ENCODE measurements at regions not wholly inside any gene's neighbourhood (a gene's known extent, or its start where the extent isn't known, plus 50 kb on each side); places are given as distances from the start of the nearest gene placed in this dataset.
"Not testable (repeated sequence)": the region's sequence is repeated elsewhere in the genome, so short reads cannot be mapped to it uniquely, and the experiment has no call there.

GRCh38 chrY:12303464-12303863 lies 397.6 kb upstream of the USP9Y start:
- Mint-ChIP-seq H3K4me3 (peak overlapping the region; percentile 70), H3K27me3 (no peaks in the 10 kb centered on the region), H3K4me1 (peaks cover 14% of the 10 kb centered on the region), H3K9me3 (no peaks in the 10 kb centered on the region), H3K27ac (ENCODE audit: low read depth) (peak overlapping the region; percentile 82), H3K36me3 (ENCODE audit: insufficient read depth) (no peaks in the 10 kb centered on the region)
- ATAC-seq (replicated peaks; ENCODE audit: extremely low read depth, poor library complexity, severe bottlenecking) (peak; percentile 78), DNase-seq (ENCODE audit: low spot score in 2 of 2) (no peak)

GRCh38 chrY:12305456-12305855 lies 395.6 kb upstream of the USP9Y start:
- H3K36me3 Mint-ChIP-seq (ENCODE audit: insufficient read depth): peaks cover 2% of the 10 kb centered on the region
- H3K27ac Mint-ChIP-seq (ENCODE audit: low read depth): no peak overlapping the region
- peaks cover 19% of the 10 kb centered on the region for H3K4me1 Mint-ChIP-seq
- no peak for DNase-seq (ENCODE audit: low spot score in 2 of 2)
- no peak overlapping the region for H3K4me3 Mint-ChIP-seq
- H3K9me3 Mint-ChIP-seq: no peaks in the 10 kb centered on the region
- H3K27me3 Mint-ChIP-seq: peaks cover 16% of the 10 kb centered on the region
- no peak for ATAC-seq (replicated peaks; ENCODE audit: extremely low read depth, poor library complexity, severe bottlenecking)

- peaks cover 2% of the 10 kb centered on the region for H3K36me3 Mint-ChIP-seq (ENCODE audit: insufficient read depth)
- no peak overlapping the region for H3K27ac Mint-ChIP-seq (ENCODE audit: low read depth)
- peaks cover 44% of the 10 kb centered on the region for H3K27me3 Mint-ChIP-seq
- DNase-seq (ENCODE audit: low spot score in 2 of 2) (peak in 1 of 2 donors; percentile 25), ATAC-seq (replicated peaks; ENCODE audit: extremely low read depth, poor library complexity, severe bottlenecking) (no peak)
- H3K9me3 Mint-ChIP-seq: no peaks in the 10 kb centered on the region
- peaks cover 6% of the 10 kb centered on the region for H3K4me1 Mint-ChIP-seq
- H3K4me3 Mint-ChIP-seq: no peak overlapping the region
Measured at GRCh38 chrY:12309212-12309611, 391.8 kb upstream of the USP9Y start.

- ATAC-seq (replicated peaks; ENCODE audit: extremely low read depth, poor library complexity, severe bottlenecking) (no peak), DNase-seq (ENCODE audit: low spot score in 2 of 2) (no peak)
- Mint-ChIP-seq H3K27ac (ENCODE audit: low read depth) (no peak overlapping the region), H3K4me3 (no peak overlapping the region), H3K27me3 (peaks cover 44% of the 10 kb centered on the region), H3K36me3 (ENCODE audit: insufficient read depth) (peaks cover 2% of the 10 kb centered on the region), H3K9me3 (no peaks in the 10 kb centered on the region), H3K4me1 (peaks cover 6% of the 10 kb centered on the region)
Measured at GRCh38 chrY:12310832-12311231, 390.2 kb upstream of the USP9Y start.

- Mint-ChIP-seq H3K27me3 (no peaks in the 10 kb centered on the region), H3K4me3 (no peak overlapping the region), H3K36me3 (ENCODE audit: insufficient read depth) (no peaks in the 10 kb centered on the region), H3K27ac (ENCODE audit: low read depth) (no peak overlapping the region), H3K4me1 (no peaks in the 10 kb centered on the region), H3K9me3 (no peaks in the 10 kb centered on the region)
- DNase-seq (ENCODE audit: low spot score in 2 of 2): no peak
- ATAC-seq (replicated peaks; ENCODE audit: extremely low read depth, poor library complexity, severe bottlenecking): no peak
Measured at GRCh38 chrY:12327751-12328150, 373.3 kb upstream of the USP9Y start.

GRCh38 chrY:12331917-12332316 lies 369.1 kb upstream of the USP9Y start:
- H3K36me3 Mint-ChIP-seq (ENCODE audit: insufficient read depth); H3K27ac Mint-ChIP-seq (ENCODE audit: low read depth); ATAC-seq (replicated peaks; ENCODE audit: extremely low read depth, poor library complexity, severe bottlenecking); H3K9me3 Mint-ChIP-seq; H3K27me3 Mint-ChIP-seq; H3K4me1 Mint-ChIP-seq; H3K4me3 Mint-ChIP-seq; DNase-seq (ENCODE audit: low spot score in 2 of 2): not testable (repeated sequence)

- Mint-ChIP-seq H3K27me3 (no peaks in the 10 kb centered on the region), H3K9me3 (peaks cover 7% of the 10 kb centered on the region), H3K4me1 (no peaks in the 10 kb centered on the region), H3K4me3 (no peak overlapping the region), H3K27ac (ENCODE audit: low read depth) (no peak overlapping the region), H3K36me3 (ENCODE audit: insufficient read depth) (no peaks in the 10 kb centered on the region)
- ATAC-seq (replicated peaks; ENCODE audit: extremely low read depth, poor library complexity, severe bottlenecking): no peak
- DNase-seq (ENCODE audit: low spot score in 2 of 2): no peak
Measured at GRCh38 chrY:12343211-12343610, 357.8 kb upstream of the USP9Y start.

- ATAC-seq (replicated peaks; ENCODE audit: extremely low read depth, poor library complexity, severe bottlenecking) (no peak), DNase-seq (ENCODE audit: low spot score in 2 of 2) (no peak)
- H3K27me3 Mint-ChIP-seq: peaks cover 14% of the 10 kb centered on the region
- H3K27ac Mint-ChIP-seq (ENCODE audit: low read depth): no peak overlapping the region
- H3K4me3 Mint-ChIP-seq: no peak overlapping the region
- H3K9me3 Mint-ChIP-seq: no peaks in the 10 kb centered on the region
- no peaks in the 10 kb centered on the region for H3K36me3 Mint-ChIP-seq (ENCODE audit: insufficient read depth)
- no peaks in the 10 kb centered on the region for H3K4me1 Mint-ChIP-seq
Measured at GRCh38 chrY:12348181-12348580, 352.9 kb upstream of the USP9Y start.

GRCh38 chrY:12357204-12357603 lies 343.8 kb upstream of the USP9Y start:
- Mint-ChIP-seq H3K27me3 (peaks cover 7% of the 10 kb centered on the region), H3K4me1 (no peaks in the 10 kb centered on the region), H3K27ac (ENCODE audit: low read depth) (no peak overlapping the region), H3K9me3 (no peaks in the 10 kb centered on the region), H3K36me3 (ENCODE audit: insufficient read depth) (no peaks in the 10 kb centered on the region), H3K4me3 (no peak overlapping the region)
- DNase-seq (ENCODE audit: low spot score in 2 of 2): no peak
- ATAC-seq (replicated peaks; ENCODE audit: extremely low read depth, poor library complexity, severe bottlenecking): no peak

GRCh38 chrY:12357655-12358054 lies 343.4 kb upstream of the USP9Y start:
- no peak for DNase-seq (ENCODE audit: low spot score in 2 of 2)
- Mint-ChIP-seq H3K4me1 (no peaks in the 10 kb centered on the region), H3K4me3 (no peak overlapping the region), H3K27ac (ENCODE audit: low read depth) (no peak overlapping the region), H3K36me3 (ENCODE audit: insufficient read depth) (no peaks in the 10 kb centered on the region), H3K27me3 (peaks cover 7% of the 10 kb centered on the region), H3K9me3 (no peaks in the 10 kb centered on the region)
- no peak for ATAC-seq (replicated peaks; ENCODE audit: extremely low read depth, poor library complexity, severe bottlenecking)

- Mint-ChIP-seq H3K4me3 (no peak overlapping the region), H3K27ac (ENCODE audit: low read depth) (no peak overlapping the region), H3K9me3 (no peaks in the 10 kb centered on the region), H3K36me3 (ENCODE audit: insufficient read depth) (no peaks in the 10 kb centered on the region), H3K27me3 (peaks cover 7% of the 10 kb centered on the region), H3K4me1 (no peaks in the 10 kb centered on the region)
- DNase-seq (ENCODE audit: low spot score in 2 of 2) (no peak), ATAC-seq (replicated peaks; ENCODE audit: extremely low read depth, poor library complexity, severe bottlenecking) (no peak)
Measured at GRCh38 chrY:12358337-12358736, 342.7 kb upstream of the USP9Y start.

- ATAC-seq (replicated peaks; ENCODE audit: extremely low read depth, poor library complexity, severe bottlenecking) (no peak), DNase-seq (ENCODE audit: low spot score in 2 of 2) (no peak)
- H3K27ac Mint-ChIP-seq (ENCODE audit: low read depth): no peak overlapping the region
- H3K9me3 Mint-ChIP-seq: no peaks in the 10 kb centered on the region
- no peaks in the 10 kb centered on the region for H3K36me3 Mint-ChIP-seq (ENCODE audit: insufficient read depth)
- H3K4me1 Mint-ChIP-seq: no peaks in the 10 kb centered on the region
- no peak overlapping the region for H3K4me3 Mint-ChIP-seq
- peaks cover 7% of the 10 kb centered on the region for H3K27me3 Mint-ChIP-seq
Measured at GRCh38 chrY:12359867-12360266, 341.2 kb upstream of the USP9Y start.

- ATAC-seq (replicated peaks; ENCODE audit: extremely low read depth, poor library complexity, severe bottlenecking): no peak
- H3K27ac Mint-ChIP-seq (ENCODE audit: low read depth): no peak overlapping the region
Measured at GRCh38 chrY:12360496-12360895, 340.5 kb upstream of the USP9Y start.

GRCh38 chrY:12365311-12365910 lies 335.6 kb upstream of the USP9Y start:
- Mint-ChIP-seq H3K9me3 (no peaks in the 10 kb centered on the region), H3K36me3 (ENCODE audit: insufficient read depth) (no peaks in the 10 kb centered on the region), H3K4me1 (no peaks in the 10 kb centered on the region), H3K27me3 (no peaks in the 10 kb centered on the region), H3K4me3 (no peak overlapping the region), H3K27ac (ENCODE audit: low read depth) (no peak overlapping the region)
- ATAC-seq (replicated peaks; ENCODE audit: extremely low read depth, poor library complexity, severe bottlenecking) (no peak), DNase-seq (ENCODE audit: low spot score in 2 of 2) (no peak)

More at GRCh38 chrY:12360496-12360895, 340.5 kb upstream of the USP9Y start:
- Mint-ChIP-seq H3K9me3 (no peaks in the 10 kb centered on the region), H3K4me3 (no peak overlapping the region), H3K36me3 (ENCODE audit: insufficient read depth) (no peaks in the 10 kb centered on the region), H3K27me3 (peaks cover 7% of the 10 kb centered on the region), H3K4me1 (no peaks in the 10 kb centered on the region)
- no peak for DNase-seq (ENCODE audit: low spot score in 2 of 2)

All from central memory CD8-positive, alpha-beta T cell (primary cell).